EH (cell line): ENCODE measurements at regions not wholly inside any gene's neighbourhood (a gene's known extent, or its start where the extent isn't known, plus 50 kb on each side); places are given as distances from the start of the nearest gene placed in this dataset.

ENCODE experiments used
- DNase-seq: peaks from one replicate; pipeline ENCODE4 v3.0.0-alpha.2; 2015; ENCODE audit warnings: low read depth

DNA sequence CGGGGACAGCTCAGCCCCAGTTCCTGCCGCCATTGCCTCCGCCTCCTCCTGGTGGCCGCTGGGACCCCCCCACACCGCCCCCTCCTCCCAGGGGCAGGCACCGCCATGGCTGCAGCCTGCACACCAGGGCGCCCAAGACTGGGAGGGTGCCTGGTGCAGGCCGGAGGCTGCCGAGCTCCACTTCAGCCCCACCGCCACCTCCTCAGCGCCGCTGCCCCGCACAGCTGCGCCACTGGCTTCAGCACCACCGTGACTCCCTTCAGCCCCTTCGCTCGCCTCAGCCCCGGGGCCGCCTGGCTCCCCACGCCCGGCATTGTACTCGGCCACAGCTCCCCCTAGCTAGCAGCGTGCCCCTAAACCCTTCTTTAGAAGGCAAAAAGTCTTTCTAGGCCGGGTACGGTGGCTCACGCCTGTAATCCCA is 131.1 kb downstream of the CRYBB2 start:
- no peak for DNase-seq

DNA sequence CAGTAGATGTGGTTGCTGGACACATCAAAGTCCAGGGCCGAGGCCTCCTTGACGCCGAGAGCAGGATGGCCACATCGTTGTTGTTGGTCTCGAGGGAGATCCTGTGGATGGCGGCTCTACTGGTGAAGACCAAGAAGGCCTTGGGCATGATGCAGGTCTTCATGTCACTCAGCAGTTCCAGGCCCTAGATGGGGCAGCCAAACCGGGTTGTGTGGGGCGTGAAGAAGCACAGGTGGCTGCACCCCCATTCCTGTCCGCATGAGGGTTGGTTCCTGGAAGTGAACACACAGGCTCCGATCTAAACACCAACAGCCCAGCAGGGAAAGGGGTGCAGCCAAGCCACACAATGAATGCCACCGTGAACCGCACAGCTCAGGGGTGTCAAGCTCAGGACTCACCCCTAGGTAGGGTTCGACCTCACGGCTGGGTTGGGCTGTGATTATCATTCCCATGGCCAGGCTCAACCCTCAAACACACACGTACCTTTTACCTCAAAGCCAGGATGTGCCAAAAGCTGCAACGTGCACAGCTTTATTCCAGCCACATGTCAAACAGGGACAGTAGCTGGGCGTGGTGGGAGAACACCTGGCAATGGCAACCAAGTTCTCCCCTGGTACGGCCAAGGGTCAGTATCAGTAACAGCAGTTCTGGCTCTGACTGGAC is 132.3 kb downstream of the CRYBB2 start:
- no peak for DNase-seq

DNA sequence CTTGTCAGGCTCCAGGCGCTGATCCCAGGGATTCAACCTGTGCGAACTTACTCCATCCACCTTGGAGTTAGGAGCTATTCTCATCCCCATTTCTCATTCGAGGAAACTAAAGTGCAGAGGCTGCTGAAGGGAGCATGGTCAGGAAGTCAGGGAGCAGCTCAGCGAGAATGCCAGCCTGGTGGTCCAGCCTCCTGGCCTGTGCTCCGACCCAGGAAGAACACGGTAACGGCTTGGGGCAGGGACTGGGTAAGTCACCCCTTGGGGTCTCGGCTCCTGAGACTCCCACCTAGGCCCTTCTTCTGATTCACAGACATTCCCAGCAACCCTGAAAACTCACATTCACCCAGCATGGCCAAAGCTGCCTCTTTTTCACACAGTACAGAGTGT is 132.8 kb downstream of the CRYBB2 start:
- DNase-seq: no peak

DNA sequence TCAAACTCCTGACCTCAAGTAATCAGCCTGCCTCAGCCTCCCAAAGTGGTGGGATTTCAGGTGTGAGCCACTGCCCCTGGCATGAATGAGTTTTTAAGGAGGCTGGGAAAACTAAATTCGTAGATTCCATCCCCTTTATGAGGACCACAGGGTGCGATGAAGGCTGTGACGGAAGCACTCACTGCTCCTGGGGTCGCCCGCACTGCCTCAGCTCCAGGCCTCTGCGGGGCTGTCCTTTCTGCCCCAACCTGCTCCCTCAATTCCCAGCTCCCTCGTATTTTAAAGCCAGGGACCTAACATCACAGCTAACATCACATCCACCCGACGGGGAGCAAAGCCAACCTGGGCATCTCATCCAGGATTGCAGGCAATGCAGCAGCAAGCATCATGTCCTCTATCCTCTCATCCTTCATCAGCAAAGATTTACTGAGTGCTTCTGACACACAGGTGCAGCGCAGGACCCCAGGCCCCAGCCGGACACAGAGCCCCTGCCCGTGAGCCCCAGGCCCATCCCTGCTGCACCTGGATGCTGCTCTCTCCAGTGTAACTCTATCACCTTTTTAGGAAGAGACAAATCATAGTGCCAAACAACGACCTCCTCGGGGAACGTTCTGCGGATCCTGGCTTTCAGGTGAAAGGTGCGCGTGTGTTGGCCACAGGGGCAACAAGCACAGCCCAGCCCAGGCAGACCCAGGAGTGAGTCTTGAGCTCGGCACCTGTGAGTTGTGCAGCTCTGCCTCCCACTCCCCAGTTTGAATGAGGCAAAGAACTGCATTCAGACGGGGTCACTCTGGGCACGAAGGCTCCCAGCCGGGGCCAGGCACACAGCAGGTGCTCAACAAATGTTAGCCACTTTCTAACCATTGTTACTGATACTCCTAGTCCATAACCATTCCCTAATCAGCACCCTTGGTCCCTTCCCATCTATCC is 134.3 kb downstream of the CRYBB2 start:
- DNase-seq: no peak

DNA sequence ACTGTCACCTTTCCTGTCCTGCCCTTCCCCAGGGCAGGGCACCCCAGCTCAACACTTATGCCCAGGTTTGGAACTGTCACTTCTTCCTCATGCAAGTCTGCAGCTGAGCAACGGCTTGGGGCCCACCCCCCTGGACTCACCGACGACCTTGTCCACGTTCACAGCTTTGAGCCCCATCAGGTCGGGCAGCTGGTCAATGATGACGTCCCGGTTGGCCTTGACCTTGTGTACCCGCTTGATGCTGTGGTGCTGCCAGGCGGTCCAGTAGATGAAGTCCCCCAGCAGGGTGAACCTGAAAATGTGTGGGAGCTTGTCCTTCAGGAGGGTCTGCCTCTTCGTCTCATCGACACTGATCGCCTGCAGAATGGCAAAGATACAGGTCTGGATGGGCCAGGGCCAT is 135.0 kb downstream of the CRYBB2 start:
- DNase-seq: no peak

DNA sequence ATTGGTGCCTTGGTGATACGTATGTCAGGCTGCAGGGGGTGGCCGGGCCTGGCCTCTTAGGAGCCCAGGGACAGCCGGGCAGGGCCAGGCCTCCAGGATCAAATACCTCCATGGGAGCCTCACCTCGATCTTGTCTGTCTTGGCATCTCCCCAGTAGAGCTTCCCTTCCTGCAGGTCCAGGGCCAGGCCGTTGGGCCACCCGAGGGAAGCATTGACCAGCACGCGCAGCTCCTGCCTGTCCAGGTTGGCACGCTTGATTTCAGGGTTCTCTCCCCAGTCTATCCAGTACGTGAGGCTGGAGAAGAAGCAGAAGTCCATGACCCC is 137.7 kb downstream of the CRYBB2 start:
- DNase-seq: no peak

DNA sequence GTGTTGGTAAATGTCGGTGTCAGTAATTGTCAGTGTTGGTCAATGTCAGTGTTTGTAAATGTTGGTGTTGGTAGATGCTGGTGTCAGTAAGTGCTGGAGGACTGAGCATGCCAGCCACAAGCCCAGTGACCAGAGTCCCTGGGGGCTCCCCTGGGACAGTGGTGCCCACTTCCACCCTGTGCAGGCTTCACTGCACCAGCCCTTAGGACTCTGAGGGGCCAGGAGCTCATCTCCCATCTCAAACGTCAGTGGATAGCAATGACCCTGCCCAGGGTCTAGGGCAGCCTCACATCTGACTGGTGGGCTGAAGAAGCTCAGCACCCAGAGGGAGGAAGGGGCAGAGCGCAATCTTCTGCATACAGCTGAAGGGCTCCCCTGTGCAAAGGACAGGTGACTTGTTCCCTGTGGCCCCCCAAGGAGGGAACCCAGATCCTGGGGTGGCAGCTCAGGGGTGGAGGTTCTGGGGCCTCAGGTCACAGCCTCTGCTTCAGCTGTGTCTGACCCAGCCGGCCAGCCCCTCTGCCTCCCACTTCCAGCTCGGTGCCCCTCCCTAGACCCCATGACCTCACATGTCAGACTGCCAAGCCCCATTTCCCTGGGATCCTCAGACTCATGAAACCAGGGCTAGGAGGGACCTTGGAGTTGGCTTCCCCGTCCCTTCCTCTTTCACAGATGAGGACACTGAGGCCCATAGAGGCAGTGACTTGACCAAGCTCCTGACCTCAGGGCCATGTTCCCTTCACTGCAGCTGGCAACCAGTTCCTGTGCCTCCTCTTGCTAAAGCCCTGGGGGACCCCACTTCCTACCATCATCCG is 138.4 kb downstream of the CRYBB2 start:
- no peak for DNase-seq

DNA sequence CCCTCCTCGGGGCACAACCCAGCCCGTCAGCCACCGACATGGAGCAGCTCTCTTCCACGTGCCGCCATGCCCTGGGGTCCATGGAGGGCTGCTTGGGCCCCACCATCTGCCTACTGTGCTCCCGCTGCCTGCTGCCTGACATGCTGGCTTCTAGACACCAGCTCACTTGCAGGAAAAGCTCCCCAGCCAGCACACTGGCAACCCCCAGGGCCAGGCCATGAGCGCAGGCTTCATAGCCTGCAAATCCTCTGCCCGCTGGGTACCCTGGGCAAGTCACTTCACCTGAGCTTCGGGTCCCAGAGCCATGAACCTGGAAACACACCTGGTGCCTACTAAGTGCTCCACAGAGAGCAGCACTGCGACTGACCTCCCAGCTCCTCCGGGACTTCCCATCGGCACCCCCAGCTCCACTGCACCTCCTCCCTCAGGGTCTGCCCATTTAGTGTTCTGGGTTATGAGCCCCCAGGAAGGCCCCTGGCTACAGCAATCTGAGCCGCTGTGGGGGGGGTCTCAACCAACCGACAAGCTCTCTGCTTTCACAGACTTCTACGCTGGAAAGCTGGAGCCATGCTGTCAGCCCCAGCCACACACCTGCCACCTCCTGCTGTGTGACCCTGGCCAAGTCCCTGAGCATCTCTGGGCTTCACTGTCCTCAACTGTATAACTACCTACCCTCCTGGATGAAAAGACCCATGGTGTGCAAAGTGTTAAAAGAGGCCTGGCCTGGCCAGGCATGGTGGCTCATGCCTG is 139.2 kb downstream of the CRYBB2 start:
- no peak for DNase-seq

DNA sequence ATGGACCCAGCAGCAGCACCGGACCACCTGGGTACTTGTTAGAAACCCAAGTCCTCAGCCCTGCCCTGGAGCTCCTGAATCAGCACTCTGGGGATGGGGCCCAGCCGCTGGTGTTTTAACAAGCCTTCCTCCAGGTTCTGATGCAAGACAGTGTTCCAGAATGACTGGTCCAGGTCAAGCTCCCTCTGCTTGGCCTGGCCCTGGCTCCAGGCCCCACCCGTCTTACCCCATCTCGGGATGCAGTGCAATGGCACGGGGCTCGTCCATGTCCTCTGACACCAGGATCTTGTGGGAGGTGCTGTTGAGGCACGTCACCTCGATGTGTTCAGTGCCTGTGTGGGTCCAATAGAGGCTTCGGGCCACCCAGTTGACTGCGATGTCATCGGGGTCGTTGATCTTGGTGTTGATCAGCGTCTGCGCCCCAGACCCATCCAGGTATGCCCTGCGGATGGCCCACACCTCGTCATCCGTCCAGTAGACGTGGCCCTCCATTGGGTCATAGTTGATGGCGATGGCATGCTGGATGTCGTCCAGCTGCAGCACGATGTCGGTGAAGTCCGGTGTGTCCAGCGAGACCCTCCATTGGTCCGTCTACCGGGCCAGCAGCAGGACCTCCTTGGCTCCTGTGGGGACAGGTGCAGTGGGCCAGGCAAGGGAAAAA is 140.3 kb downstream of the CRYBB2 start:
- DNase-seq: no peak

DNA sequence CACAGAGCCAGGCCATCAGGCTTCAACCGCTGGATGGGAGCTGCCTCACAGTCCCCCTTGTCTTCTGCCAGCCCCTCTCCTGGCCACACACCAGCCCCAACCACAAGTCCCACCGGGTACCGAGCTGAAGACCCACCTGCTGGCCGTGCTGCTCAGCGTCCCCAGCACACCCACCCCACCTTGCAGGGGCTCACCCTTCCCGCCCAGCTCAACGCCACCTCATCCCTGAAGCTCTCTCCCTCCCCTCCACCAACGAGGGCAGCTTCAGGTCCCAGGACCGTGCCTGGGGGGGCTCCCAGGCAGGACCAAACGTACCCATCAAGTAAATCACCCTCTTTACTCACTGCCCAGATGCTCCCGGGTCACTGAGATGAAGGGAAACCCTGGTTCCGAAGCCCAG is 141.0 kb downstream of the CRYBB2 start:
- DNase-seq: no peak

DNA sequence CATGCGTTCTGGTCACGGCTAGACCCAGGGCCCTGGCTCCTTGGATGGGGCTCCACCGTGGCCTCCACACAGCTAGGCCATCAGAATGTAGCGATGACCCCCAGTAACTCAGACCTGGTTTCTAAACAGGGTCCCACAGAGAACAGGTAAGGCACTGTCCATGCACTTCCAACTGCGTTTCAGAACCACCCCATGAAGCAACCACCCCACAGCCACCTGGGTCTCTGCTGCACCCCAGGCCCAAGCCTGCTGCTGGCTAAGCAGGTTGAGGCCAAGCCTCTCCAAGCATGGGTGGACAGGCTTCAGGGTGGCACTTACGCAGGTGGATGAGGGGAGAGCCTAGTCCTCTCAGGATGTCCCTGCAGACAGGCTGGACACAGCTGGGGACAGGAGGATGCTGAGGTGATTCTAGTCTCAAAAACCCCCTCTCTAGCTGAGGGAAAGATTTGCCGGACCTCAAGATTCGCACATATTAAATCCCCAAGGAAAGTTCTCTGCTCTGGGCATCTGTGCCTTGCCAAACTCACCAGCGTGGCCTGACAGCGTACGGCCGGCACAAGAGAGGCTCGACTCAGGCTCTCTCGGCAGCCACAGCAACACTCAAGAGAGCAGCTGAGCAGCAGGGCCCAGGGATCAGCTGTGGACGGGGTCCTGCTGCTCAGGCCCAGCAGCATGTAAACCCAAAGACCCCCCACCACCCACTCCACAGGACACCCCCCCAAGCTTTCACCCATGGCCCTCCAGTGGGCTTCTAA is 141.6 kb downstream of the CRYBB2 start:
- DNase-seq: no peak

DNA sequence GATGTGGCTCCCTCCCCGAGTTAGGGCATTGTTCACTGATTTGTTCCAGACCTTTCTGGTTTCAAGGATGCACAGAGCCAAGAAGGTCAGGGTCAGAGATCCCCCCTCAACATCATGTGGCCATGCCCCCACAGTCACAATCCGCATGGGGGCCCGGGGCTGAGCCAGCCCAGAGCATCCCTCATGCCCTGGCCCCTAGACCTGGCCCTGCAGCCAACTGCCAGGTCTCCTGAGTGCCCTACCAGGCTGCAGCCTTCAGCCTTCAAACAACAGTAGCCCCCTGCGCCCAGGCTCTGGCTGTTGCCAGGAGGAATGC is 142.4 kb downstream of the CRYBB2 start:
- no peak for DNase-seq

DNA sequence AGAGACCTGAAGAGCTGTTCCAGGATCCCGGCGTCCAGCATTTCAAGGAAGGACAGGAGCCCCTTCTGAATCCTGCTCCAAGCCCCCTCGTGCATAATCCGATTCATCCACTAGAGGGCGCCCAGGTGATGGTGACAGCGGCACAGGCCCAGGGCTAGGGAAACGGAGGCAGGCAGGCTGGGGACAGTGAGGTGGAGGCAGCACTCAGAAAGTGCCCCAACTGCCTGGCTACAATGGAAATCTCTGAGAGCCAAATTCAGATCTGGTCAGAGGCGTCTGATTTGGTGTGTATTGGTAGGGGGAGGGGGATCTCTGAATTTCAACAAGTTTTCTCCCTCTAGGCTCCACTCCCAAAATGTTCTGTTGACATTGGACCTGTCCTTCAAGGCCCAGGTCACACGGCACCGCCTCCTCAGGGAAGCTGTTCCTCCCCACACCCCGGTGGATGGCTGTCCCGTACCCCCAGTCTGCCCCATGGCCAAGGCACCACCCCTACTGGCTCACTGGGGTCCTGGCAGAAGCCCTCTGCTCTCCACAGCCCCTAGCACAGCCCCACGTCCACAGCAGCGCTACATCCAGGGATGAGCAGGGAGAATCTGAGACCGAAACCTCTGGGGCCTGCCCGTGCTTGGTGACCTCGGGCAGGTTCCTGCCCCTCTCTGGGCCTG is 142.9 kb downstream of the CRYBB2 start:
- peak; percentile 58 for DNase-seq

DNA sequence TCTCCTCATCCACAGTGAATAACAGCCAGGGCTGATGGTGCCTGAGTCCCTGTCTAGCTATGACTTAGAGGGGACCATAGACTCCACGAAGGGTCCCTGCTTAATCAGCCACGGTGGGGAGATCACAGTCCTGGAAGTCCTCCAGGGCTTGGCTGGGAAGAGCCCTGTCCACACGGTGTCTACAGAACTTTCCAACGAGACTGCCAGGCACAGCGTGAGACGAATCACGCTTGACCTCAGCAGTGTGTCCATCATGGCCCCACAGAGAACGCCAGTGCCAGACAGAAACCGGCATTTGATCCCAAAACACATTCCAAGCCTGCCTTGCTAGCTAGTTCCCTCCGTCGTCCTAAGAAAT is 143.4 kb downstream of the CRYBB2 start:
- DNase-seq: no peak

DNA sequence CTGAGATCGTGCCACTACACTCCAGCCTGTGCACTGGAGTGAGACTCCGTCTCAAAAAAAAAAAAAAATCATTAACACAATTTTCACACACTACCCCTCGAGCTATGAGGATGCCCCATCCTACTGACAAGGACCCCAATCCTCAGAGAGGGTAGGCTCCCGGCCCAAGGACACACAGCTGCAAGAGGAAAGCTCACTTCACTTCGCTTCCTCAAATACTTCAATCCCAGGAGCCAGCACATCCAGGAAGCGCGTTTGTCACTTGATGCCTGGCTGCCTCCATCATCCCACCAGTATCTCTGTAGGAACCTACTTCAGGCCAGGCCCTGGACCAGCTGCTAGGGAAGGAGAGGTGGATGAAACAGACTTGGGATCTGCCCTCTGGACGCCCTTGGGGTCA is 144.0 kb downstream of the CRYBB2 start:
- no peak for DNase-seq

DNA sequence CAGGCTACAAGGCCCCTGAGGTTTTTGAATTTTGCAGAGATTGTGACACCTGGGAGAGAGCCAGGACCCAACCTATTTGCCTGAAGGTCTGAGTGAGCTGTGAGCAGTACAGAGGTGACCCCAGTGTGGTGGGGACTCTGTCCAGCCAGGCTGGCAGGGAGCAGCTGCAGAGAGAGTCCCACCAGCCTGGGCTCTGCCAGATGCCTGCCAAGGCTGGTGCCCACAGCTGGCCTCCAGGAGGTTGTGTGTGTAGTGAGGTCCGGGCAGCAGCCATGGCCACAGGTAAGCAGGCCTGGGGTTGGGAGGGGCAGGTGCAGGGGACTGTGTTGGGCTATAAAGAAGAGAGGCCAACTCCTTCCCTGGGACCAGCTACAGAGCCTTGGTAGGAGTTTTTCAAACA is 144.8 kb downstream of the CRYBB2 start:
- DNase-seq: no peak

DNA sequence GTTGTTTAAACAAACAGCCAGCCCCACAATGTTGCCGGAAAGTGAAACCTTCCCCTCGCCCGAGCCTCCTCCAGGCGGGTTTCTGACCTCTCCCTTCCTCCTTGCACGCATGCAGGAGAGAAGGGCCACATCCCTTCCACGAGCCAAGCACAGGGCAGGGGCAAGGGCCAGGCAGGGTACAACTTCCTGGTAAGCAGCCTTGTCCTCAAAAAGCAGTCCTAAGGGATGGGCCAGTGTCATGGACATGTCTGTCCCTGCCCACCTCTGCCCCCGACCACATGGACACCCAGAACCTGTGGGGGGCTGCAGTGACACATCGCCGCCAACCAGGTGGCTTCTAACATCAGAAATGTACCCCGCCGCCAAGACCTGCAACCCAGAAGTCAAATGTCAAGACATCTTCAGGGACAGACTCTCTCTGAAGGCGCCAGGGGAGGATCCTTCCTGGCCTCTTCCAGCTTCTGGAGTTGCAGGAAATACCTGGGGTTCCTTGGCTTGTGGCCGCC is 145.3 kb downstream of the CRYBB2 start:
- no peak for DNase-seq

DNA sequence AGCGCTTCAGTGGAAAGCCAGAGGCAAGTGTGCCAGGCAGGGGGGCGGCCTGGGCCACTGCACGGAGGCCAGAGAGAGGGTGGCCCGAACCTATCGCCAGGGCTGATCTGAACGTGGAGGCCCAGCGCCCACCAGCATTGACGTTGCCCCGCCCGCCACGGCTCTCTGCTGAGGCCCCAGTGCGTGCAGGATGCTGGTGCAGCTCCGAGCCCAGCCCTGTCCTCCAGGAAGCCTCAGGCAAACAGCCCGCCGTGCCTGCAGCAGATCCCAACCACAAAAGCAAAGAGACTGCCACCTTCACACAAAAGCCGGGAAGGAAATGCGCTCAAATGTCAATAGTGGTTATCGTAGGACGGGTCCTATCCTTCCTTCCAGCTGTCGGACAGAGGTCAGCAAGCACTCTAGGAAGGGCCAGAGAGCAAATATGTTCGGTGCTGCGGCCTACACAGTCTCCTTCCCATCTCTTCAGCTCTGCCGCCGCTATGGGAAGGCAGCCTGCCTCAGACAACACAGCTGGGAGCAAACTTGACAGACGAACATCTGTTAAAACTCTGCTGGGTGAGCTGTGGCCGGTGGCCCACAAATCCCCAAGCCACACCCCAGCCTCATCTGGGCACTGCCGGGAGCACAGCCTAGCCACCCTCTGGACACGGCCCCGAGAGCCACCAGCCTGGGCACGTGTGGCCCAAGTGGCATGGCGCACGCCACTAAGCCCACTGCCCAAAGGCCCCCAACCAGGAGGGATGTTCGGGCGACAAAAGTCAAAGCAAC is 146.2 kb downstream of the CRYBB2 start:
- no peak for DNase-seq

DNA sequence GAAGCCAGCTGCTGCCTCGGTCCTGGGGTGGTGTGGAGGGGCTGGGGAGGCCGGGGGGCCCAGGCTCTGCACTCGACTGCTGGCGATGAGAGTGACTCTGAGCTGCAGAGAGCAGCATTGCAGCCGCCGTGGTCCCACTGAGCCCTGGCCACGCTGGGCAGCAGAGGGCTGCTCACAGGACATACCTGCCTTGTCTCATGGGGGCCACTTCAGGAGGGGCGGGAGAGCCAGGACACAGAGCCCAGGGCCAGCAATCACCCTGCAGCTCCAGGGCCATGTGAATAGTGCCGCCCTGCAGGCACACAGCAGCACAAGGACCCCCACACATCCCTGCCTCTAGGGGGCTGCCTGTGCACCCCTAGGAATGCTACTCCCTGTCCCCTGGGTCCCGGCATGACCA is 147.0 kb downstream of the CRYBB2 start:
- no peak for DNase-seq
